ENCODE measurements at regions not wholly inside any gene's neighbourhood (a gene's known extent, or its start where the extent isn't known, plus 50 kb on each side); places are given as distances from the start of the nearest gene placed in this dataset.

- Histone ChIP-seq H3K4me2 (ENCODE audit: low read length) (no peak overlapping the region), H3K9ac (no peak overlapping the region), H3K4me3 (ENCODE audit: low read depth, low read length) (no peak overlapping the region), H3K27ac (no peak overlapping the region), H3K4me1 (no peaks in the 10 kb centered on the region), H3K27me3 (ENCODE audit: control insufficient read depth, insufficient read depth, low read length) (no peaks in the 10 kb centered on the region), H3K36me3 (ENCODE audit: control insufficient read depth, insufficient read depth, low read length) (no peaks in the 10 kb centered on the region), H3K79me2 (no peaks in the 10 kb centered on the region), H2AFZ (no peak overlapping the region), H3K9me3 (ENCODE audit: control insufficient read depth, low read length) (no peaks in the 10 kb centered on the region)
- no peak for TF ChIP-seq CTCF (IDR thresholded peaks at IDR 0.05)
Observed at GRCh38 chr2:15058721-15059157, 426.2 kb downstream of the LRATD1 start.

- no peaks in the 10 kb centered on the region for H3K9me3 ChIP-seq (ENCODE audit: control insufficient read depth, low read length)
- no peak overlapping the region for H3K9ac ChIP-seq
- no peak overlapping the region for H3K4me2 ChIP-seq (ENCODE audit: low read length)
- H3K4me3 ChIP-seq (ENCODE audit: low read depth, low read length): no peak overlapping the region
- no peak for TF ChIP-seq CTCF (IDR thresholded peaks at IDR 0.05)
- H3K4me1 ChIP-seq: no peaks in the 10 kb centered on the region
- H2AFZ ChIP-seq: no peak overlapping the region
- no peak overlapping the region for H3K27ac ChIP-seq
- no peaks in the 10 kb centered on the region for H3K79me2 ChIP-seq
- no peaks in the 10 kb centered on the region for H3K36me3 ChIP-seq (ENCODE audit: control insufficient read depth, insufficient read depth, low read length)
- no peaks in the 10 kb centered on the region for H3K27me3 ChIP-seq (ENCODE audit: control insufficient read depth, insufficient read depth, low read length)
Observed at GRCh38 chr2:15059870-15060512, 427.5 kb downstream of the LRATD1 start.

GRCh38 chr2:15061268-15061667, 428.8 kb downstream of the LRATD1 start:
- H3K79me2 ChIP-seq: no peaks in the 10 kb centered on the region
- no peak overlapping the region for H2AFZ ChIP-seq
- no peaks in the 10 kb centered on the region for H3K36me3 ChIP-seq (ENCODE audit: control insufficient read depth, insufficient read depth, low read length)
- H3K4me1 ChIP-seq: no peaks in the 10 kb centered on the region
- no peak overlapping the region for H3K4me2 ChIP-seq (ENCODE audit: low read length)
- H3K9ac ChIP-seq: no peak overlapping the region
- no peaks in the 10 kb centered on the region for H3K9me3 ChIP-seq (ENCODE audit: control insufficient read depth, low read length)
- no peaks in the 10 kb centered on the region for H3K27me3 ChIP-seq (ENCODE audit: control insufficient read depth, insufficient read depth, low read length)
- no peak for TF ChIP-seq CTCF (IDR thresholded peaks at IDR 0.05)
- H3K4me3 ChIP-seq (ENCODE audit: low read depth, low read length): no peak overlapping the region
- no peak overlapping the region for H3K27ac ChIP-seq

GRCh38 chr2:15066138-15066537, 433.6 kb downstream of the LRATD1 start:
- Histone ChIP-seq H3K4me3 (ENCODE audit: low read depth, low read length) (no peak overlapping the region), H2AFZ (no peak overlapping the region), H3K27ac (no peak overlapping the region), H3K79me2 (no peaks in the 10 kb centered on the region), H3K9ac (no peak overlapping the region), H3K9me3 (ENCODE audit: control insufficient read depth, low read length) (no peaks in the 10 kb centered on the region), H3K36me3 (ENCODE audit: control insufficient read depth, insufficient read depth, low read length) (no peaks in the 10 kb centered on the region), H3K27me3 (ENCODE audit: control insufficient read depth, insufficient read depth, low read length) (no peaks in the 10 kb centered on the region), H3K4me1 (no peaks in the 10 kb centered on the region), H3K4me2 (ENCODE audit: low read length) (no peak overlapping the region)
- TF ChIP-seq CTCF (IDR thresholded peaks at IDR 0.05): no peak

- H3K27ac ChIP-seq: no peak overlapping the region
Observed at GRCh38 chr2:15069149-15069548, 436.6 kb downstream of the LRATD1 start.

More at GRCh38 chr2:15069149-15069548, 436.6 kb downstream of the LRATD1 start:
- H3K36me3 ChIP-seq (ENCODE audit: control insufficient read depth, insufficient read depth, low read length): no peaks in the 10 kb centered on the region
- no peak for TF ChIP-seq CTCF (IDR thresholded peaks at IDR 0.05)
- H3K79me2 ChIP-seq: no peaks in the 10 kb centered on the region
- no peak overlapping the region for H2AFZ ChIP-seq
- no peaks in the 10 kb centered on the region for H3K27me3 ChIP-seq (ENCODE audit: control insufficient read depth, insufficient read depth, low read length)
- H3K4me2 ChIP-seq (ENCODE audit: low read length): no peak overlapping the region
- H3K4me3 ChIP-seq (ENCODE audit: low read depth, low read length): no peak overlapping the region
- H3K9ac ChIP-seq: no peak overlapping the region
- H3K9me3 ChIP-seq (ENCODE audit: control insufficient read depth, low read length): no peaks in the 10 kb centered on the region
- H3K4me1 ChIP-seq: no peaks in the 10 kb centered on the region

All from parathyroid adenoma (tissue), 2 donors.